ENCODE measurements at regions not wholly inside any gene's neighbourhood (a gene's known extent, or its start where the extent isn't known, plus 50 kb on each side); places are given as distances from the start of the nearest gene placed in this dataset.

DNA sequence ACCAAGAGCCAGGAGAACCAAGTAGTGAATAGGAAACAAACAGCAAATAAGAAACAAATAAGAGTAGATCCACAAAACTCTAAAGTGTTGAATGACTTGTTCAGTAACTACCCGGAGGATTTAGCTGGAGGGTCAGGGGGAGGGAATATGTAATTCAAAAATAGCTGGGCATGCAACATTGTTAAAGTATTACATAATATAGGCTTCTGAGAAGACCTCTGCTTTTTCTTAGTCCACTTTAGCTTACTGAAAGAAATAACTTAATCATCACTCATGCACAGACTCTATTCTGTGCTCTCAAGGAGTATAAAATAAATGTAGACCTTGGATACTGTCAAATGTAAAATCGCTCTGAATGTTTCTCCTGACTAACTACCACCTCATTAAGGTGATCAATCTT lies 183.2 kb upstream of the POU5F2 start:
- TF ChIP-seq SIN3A (IDR thresholded peaks at IDR 0.05; ENCODE audit: borderline replicate concordance, insufficient read depth, low read length) (no peak), POLR2AphosphoS5 (IDR thresholded peaks at IDR 0.05; ENCODE audit: low read depth, low read length) (no peak), TAF1 (IDR thresholded peaks at IDR 0.05; ENCODE audit: borderline replicate concordance, insufficient read depth, low read length) (no peak), FOXP2 (optimal IDR thresholded peaks at IDR 0.05; ENCODE audit: borderline replicate concordance, extremely low read depth, extremely low read length, insufficient read depth) (no peak)
- TF ChIP-seq, protein P1, sequence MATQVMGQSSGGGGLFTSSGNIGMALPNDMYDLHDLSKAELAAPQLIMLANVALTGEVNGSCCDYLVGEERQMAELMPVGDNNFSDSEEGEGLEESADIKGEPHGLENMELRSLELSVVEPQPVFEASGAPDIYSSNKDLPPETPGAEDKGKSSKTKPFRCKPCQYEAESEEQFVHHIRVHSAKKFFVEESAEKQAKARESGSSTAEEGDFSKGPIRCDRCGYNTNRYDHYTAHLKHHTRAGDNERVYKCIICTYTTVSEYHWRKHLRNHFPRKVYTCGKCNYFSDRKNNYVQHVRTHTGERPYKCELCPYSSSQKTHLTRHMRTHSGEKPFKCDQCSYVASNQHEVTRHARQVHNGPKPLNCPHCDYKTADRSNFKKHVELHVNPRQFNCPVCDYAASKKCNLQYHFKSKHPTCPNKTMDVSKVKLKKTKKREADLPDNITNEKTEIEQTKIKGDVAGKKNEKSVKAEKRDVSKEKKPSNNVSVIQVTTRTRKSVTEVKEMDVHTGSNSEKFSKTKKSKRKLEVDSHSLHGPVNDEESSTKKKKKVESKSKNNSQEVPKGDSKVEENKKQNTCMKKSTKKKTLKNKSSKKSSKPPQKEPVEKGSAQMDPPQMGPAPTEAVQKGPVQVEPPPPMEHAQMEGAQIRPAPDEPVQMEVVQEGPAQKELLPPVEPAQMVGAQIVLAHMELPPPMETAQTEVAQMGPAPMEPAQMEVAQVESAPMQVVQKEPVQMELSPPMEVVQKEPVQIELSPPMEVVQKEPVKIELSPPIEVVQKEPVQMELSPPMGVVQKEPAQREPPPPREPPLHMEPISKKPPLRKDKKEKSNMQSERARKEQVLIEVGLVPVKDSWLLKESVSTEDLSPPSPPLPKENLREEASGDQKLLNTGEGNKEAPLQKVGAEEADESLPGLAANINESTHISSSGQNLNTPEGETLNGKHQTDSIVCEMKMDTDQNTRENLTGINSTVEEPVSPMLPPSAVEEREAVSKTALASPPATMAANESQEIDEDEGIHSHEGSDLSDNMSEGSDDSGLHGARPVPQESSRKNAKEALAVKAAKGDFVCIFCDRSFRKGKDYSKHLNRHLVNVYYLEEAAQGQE (IDR thresholded peaks at IDR 0.05; ENCODE audit: insufficient read depth in 1 of 2, low read depth in 2 of 2, low read length in 2 of 2) = no peak

DNA sequence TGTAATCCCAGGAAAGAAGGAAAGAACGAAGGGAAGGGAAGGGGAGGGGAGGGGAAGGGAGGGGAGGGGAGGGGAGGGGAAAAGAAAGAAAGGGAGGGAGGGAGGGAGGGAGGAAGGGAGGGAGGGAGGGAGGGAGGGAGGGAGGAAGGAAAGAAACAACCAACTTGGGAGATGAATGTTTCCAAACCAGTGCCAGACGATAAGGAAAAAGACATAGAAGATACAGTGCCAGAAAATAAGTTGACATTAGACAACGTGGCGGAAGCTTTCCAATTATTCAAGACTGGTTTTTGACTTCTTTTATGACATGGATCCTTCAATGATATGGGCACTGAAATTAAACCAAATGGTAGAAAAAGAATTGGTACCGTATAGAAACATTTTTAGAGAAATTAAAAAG lies 181.2 kb upstream of the POU5F2 start:
- TF ChIP-seq SIN3A (IDR thresholded peaks at IDR 0.05; ENCODE audit: borderline replicate concordance, insufficient read depth, low read length) (no peak), FOXP2 (optimal IDR thresholded peaks at IDR 0.05; ENCODE audit: borderline replicate concordance, extremely low read depth, extremely low read length, insufficient read depth) (no peak), TAF1 (IDR thresholded peaks at IDR 0.05; ENCODE audit: borderline replicate concordance, insufficient read depth, low read length) (no peak), POLR2AphosphoS5 (IDR thresholded peaks at IDR 0.05; ENCODE audit: low read depth, low read length) (no peak)
- TF ChIP-seq, protein P1 (IDR thresholded peaks at IDR 0.05; ENCODE audit: insufficient read depth in 1 of 2, low read depth in 2 of 2, low read length in 2 of 2) = no peak

DNA sequence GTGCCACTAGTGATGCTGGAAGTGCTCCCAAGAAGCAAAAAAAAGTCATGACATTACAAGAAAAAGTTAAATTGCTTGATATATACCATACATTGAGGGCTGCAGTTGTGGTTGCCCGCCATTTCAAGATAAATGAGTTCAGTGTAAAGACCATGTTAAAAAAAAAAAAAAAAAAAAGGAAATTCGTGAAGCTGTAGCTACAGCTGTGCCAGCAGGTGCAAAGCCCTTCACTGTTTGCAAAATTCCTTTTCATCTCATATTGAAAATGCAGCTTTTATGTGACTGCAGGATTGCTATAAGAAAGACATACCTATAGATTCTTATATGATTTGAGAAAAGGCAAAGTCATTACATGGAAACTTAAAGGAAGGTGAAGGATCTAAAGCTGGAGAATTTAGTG lies 179.6 kb upstream of the POU5F2 start:
- TF ChIP-seq POLR2AphosphoS5 (IDR thresholded peaks at IDR 0.05; ENCODE audit: low read depth, low read length) (no peak), TAF1 (IDR thresholded peaks at IDR 0.05; ENCODE audit: borderline replicate concordance, insufficient read depth, low read length) (no peak), SIN3A (IDR thresholded peaks at IDR 0.05; ENCODE audit: borderline replicate concordance, insufficient read depth, low read length) (no peak), FOXP2 (optimal IDR thresholded peaks at IDR 0.05; ENCODE audit: borderline replicate concordance, extremely low read depth, extremely low read length, insufficient read depth) (no peak)
- TF ChIP-seq, protein P1 (IDR thresholded peaks at IDR 0.05; ENCODE audit: insufficient read depth in 1 of 2, low read depth in 2 of 2, low read length in 2 of 2) = no peak

DNA sequence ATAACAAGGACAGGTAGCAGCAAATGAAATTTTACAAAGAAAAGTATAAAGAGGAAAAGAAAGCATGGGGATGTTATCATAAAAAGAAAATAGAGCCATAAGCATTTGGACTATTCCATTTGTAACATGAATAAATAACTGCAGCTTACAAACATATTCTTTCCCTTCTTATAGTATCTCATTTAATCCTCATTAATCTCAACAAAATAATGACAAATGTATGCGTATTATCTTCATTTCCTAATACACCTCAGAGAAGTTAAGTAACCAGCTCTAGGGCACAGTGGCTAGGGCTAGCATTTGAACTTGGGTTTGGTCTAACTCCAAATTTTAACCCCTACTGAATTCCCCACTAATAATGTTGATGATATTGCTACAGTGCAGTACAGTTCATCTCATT lies 175.5 kb upstream of the POU5F2 start:
- TF ChIP-seq TAF1 (IDR thresholded peaks at IDR 0.05; ENCODE audit: borderline replicate concordance, insufficient read depth, low read length) = no peak
- TF ChIP-seq, protein P1 (IDR thresholded peaks at IDR 0.05; ENCODE audit: insufficient read depth in 1 of 2, low read depth in 2 of 2, low read length in 2 of 2) = no peak
- TF ChIP-seq POLR2AphosphoS5 (IDR thresholded peaks at IDR 0.05; ENCODE audit: low read depth, low read length) = no peak
- TF ChIP-seq SIN3A (IDR thresholded peaks at IDR 0.05; ENCODE audit: borderline replicate concordance, insufficient read depth, low read length) = no peak
- TF ChIP-seq FOXP2 (optimal IDR thresholded peaks at IDR 0.05; ENCODE audit: borderline replicate concordance, extremely low read depth, extremely low read length, insufficient read depth) = no peak

DNA sequence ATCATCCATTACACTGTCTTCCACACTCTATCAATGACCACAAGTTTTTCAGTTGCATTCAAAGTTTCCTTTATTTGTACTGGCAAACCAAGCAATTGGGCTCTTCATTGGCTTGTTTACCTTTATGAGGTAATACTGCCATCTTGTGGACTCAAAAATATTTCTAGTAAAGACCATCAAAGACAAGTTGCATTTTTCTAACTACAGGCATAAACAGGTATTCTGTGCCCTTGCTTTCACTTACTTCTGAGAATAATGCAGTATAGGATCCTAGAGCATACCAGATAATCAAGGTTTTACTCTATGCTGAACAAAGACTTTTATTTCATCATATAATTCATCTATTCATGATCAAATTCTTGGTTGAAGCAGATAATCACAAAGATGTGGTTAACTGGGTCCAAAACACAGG lies 173.7 kb upstream of the POU5F2 start:
- TF ChIP-seq TAF1 (IDR thresholded peaks at IDR 0.05; ENCODE audit: borderline replicate concordance, insufficient read depth, low read length) = no peak
- TF ChIP-seq SIN3A (IDR thresholded peaks at IDR 0.05; ENCODE audit: borderline replicate concordance, insufficient read depth, low read length) = no peak
- no peak for TF ChIP-seq POLR2AphosphoS5 (IDR thresholded peaks at IDR 0.05; ENCODE audit: low read depth, low read length)
- TF ChIP-seq, protein P1 (IDR thresholded peaks at IDR 0.05; ENCODE audit: insufficient read depth in 1 of 2, low read depth in 2 of 2, low read length in 2 of 2) = no peak
- TF ChIP-seq FOXP2 (optimal IDR thresholded peaks at IDR 0.05; ENCODE audit: borderline replicate concordance, extremely low read depth, extremely low read length, insufficient read depth) = no peak

All from PFSK-1 (cell line).